NCI-H1105 treated with DMSO at 0.1 percent for 48 hours (cell line): ENCODE measurements at regions not wholly inside any gene's neighbourhood (a gene's known extent, or its start where the extent isn't known, plus 50 kb on each side); places are given as distances from the start of the nearest gene placed in this dataset.

Experiments used
- DNase-seq: peaks from one replicate; lab custom pipeline; 2025; lab: John Stamatoyannopoulos, UW

GRCh38 chr1:194252199-194252598 is 1065.8 kb upstream of the B3GALT2 start:
- no peak for DNase-seq

- DNase-seq = no peak
Observed at GRCh38 chr1:194241215-194241614, 1054.8 kb upstream of the B3GALT2 start.

- no peak for DNase-seq
Observed at GRCh38 chr1:194233069-194233468, 1046.7 kb upstream of the B3GALT2 start.

GRCh38 chr1:194230351-194231144 is 1044.1 kb upstream of the B3GALT2 start:
- DNase-seq = no peak

- no peak for DNase-seq
Observed at GRCh38 chr1:194228427-194228826, 1042.0 kb upstream of the B3GALT2 start.

- no peak for DNase-seq
Observed at GRCh38 chr1:194227161-194227560, 1040.7 kb upstream of the B3GALT2 start.

GRCh38 chr1:194225821-194226220 is 1039.4 kb upstream of the B3GALT2 start:
- no peak for DNase-seq

- no peak for DNase-seq
Observed at GRCh38 chr1:194223596-194223995, 1037.2 kb upstream of the B3GALT2 start.

GRCh38 chr1:194215448-194215847 is 1029.0 kb upstream of the B3GALT2 start:
- DNase-seq = no peak

- DNase-seq = no peak
Observed at GRCh38 chr1:194214735-194215134, 1028.3 kb upstream of the B3GALT2 start.

GRCh38 chr1:194209920-194210319 is 1023.5 kb upstream of the B3GALT2 start:
- no peak for DNase-seq

GRCh38 chr1:194208674-194209073 is 1022.3 kb upstream of the B3GALT2 start:
- DNase-seq = no peak

GRCh38 chr1:194196562-194196961 is 1010.1 kb upstream of the B3GALT2 start:
- no peak for DNase-seq

GRCh38 chr1:194194724-194195123 is 1008.3 kb upstream of the B3GALT2 start:
- DNase-seq = no peak

- no peak for DNase-seq
Observed at GRCh38 chr1:194184974-194185373, 998.6 kb upstream of the B3GALT2 start.

- no peak for DNase-seq
Observed at GRCh38 chr1:194184425-194184824, 998.0 kb upstream of the B3GALT2 start.

GRCh38 chr1:194181845-194182244 is 995.4 kb upstream of the B3GALT2 start:
- no peak for DNase-seq

GRCh38 chr1:194176212-194176611 is 989.8 kb upstream of the B3GALT2 start:
- no peak for DNase-seq

GRCh38 chr1:194175251-194175650 is 988.8 kb upstream of the B3GALT2 start:
- no peak for DNase-seq

- no peak for DNase-seq
Observed at GRCh38 chr1:194174528-194174927, 988.1 kb upstream of the B3GALT2 start.

- no peak for DNase-seq
Observed at GRCh38 chr1:194171596-194171995, 985.2 kb upstream of the B3GALT2 start.

- no peak for DNase-seq
Observed at GRCh38 chr1:194167956-194168640, 981.7 kb upstream of the B3GALT2 start.

- DNase-seq = no peak
Observed at GRCh38 chr1:194164755-194165154, 978.3 kb upstream of the B3GALT2 start.

- no peak for DNase-seq
Observed at GRCh38 chr1:194161591-194161990, 975.2 kb upstream of the B3GALT2 start.
